Panc1 (cell line): ENCODE measurements at regions not wholly inside any gene's neighbourhood (a gene's known extent, or its start where the extent isn't known, plus 50 kb on each side); places are given as distances from the start of the nearest gene placed in this dataset.

Source experiments
- POLR2AphosphoS5 ChIP-seq: IDR thresholded peaks from 2 replicates; pipeline ENCODE4 v1.6.1; 2012; ENCODE audit warnings: mild to moderate bottlenecking, low read depth, low read length, moderate library complexity
- SIN3A ChIP-seq: IDR thresholded peaks from 2 replicates; pipeline ENCODE4 v1.6.1; 2012; ENCODE audit warnings: low read depth, mild to moderate bottlenecking, low read length, moderate library complexity, borderline replicate concordance; ENCODE audit not compliant: insufficient read depth
- TCF7L2 ChIP-seq: IDR thresholded peaks from 2 replicates; pipeline ENCODE4 v1.6.1; 2011; ENCODE audit warnings: mild to moderate bottlenecking, low read depth, low read length, inconsistent platforms
- TF ChIP-seq, protein P1 (sequence below): fragments of 450-650 bp; IDR thresholded peaks from 2 replicates; pipeline ENCODE4 v1.5.1; 2017; ENCODE audit warnings: mild to moderate bottlenecking

DNA sequence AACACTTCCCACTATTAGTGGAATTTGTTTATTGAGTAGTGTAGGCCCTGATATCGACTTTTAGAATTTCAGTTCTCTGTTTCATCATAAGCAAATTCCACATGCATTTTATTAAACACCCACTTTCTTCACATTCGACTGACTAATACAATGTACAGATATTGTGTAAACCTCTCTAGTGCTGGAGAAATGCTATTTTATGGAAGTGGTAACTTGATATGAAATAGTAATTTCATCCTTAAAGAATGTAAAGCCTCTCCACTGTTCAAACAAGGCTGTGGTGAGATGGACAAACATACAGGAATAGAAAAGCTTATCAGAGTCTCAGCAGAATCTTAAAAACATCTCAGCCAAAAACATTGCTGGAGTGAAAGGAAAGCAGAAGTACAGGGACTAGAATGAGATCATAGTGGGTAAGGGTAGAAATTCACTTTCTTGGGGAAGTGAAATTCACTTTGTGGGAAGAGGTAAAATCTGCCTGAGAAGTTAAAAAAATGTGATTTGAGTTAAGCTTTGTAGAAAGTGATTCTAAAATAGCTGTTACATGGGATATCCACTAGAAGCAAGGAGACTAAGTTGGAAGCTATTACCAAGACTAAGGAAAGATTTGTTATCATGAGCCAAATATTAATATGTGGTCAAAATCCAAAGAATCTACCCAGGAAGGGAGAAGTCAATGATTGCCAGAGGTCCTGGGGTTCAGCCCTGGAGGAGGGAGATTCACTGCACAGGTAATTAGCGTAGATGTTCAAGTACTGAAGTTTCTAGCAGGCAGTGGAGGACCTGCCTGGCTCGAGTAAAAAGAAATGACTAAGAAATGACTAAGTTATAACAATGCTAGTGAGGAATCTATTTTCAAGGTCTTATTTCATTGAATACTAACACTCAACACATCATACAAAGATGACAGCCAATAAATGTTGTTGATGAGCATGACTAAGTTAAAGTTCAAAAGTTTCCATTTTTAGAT lies 398.3 kb upstream of the FAM47C start:
- TF ChIP-seq, protein P1, sequence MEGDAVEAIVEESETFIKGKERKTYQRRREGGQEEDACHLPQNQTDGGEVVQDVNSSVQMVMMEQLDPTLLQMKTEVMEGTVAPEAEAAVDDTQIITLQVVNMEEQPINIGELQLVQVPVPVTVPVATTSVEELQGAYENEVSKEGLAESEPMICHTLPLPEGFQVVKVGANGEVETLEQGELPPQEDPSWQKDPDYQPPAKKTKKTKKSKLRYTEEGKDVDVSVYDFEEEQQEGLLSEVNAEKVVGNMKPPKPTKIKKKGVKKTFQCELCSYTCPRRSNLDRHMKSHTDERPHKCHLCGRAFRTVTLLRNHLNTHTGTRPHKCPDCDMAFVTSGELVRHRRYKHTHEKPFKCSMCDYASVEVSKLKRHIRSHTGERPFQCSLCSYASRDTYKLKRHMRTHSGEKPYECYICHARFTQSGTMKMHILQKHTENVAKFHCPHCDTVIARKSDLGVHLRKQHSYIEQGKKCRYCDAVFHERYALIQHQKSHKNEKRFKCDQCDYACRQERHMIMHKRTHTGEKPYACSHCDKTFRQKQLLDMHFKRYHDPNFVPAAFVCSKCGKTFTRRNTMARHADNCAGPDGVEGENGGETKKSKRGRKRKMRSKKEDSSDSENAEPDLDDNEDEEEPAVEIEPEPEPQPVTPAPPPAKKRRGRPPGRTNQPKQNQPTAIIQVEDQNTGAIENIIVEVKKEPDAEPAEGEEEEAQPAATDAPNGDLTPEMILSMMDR = no peak
- TF ChIP-seq TCF7L2 (no peak), SIN3A (no peak), POLR2AphosphoS5 (no peak)
